ENCODE measurements at regions not wholly inside any gene's neighbourhood (a gene's known extent, or its start where the extent isn't known, plus 50 kb on each side); places are given as distances from the start of the nearest gene placed in this dataset.

DNA sequence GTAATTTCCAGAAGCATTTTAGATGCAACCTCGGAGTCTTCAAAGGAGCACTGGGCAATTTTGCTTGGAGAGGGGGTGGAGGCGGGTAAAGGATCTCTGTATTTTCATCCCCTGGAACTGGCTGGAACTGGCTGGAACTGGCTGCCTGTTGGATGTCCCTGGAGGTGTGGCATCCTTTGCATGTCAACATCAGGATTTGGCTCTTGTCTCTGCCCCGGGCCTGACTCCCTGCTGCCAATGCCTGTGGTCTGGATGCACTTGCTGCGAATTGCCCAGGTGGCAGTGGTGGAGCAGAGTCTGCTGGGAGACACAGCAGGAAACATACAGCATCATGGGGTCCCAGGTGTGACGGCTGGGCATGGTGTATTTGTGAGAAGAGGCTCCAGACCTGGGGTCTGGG lies 391.3 kb downstream of the GADD45G start:
- H3K4me3 Mint-ChIP-seq = no peak overlapping the region
- H4K20me1 ChIP-seq (ENCODE audit: insufficient read depth, low read length) = no peaks in the 10 kb centered on the region
- TF ChIP-seq, protein P1, sequence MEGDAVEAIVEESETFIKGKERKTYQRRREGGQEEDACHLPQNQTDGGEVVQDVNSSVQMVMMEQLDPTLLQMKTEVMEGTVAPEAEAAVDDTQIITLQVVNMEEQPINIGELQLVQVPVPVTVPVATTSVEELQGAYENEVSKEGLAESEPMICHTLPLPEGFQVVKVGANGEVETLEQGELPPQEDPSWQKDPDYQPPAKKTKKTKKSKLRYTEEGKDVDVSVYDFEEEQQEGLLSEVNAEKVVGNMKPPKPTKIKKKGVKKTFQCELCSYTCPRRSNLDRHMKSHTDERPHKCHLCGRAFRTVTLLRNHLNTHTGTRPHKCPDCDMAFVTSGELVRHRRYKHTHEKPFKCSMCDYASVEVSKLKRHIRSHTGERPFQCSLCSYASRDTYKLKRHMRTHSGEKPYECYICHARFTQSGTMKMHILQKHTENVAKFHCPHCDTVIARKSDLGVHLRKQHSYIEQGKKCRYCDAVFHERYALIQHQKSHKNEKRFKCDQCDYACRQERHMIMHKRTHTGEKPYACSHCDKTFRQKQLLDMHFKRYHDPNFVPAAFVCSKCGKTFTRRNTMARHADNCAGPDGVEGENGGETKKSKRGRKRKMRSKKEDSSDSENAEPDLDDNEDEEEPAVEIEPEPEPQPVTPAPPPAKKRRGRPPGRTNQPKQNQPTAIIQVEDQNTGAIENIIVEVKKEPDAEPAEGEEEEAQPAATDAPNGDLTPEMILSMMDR (IDR thresholded peaks at IDR 0.05) = no peak

DNA sequence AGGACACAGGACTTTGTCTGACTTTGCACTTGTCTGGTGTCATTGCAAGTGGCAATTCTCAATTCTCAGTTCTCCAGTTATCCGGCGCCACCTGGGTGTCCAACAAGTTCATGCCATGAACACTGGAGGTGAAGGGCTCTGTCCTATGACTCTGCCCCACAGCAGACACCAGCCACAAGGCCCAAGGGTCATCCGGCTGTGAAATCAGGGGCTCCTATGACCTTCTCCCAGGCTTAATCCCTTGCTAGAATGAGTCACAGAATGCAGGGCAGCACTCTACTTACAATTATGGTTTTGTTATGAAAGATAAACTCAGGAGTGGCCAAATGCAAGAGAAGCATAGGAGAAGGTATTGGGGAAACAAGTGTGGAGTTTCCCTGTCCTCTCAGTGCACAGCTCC lies 392.0 kb downstream of the GADD45G start:
- TF ChIP-seq, protein P1 (IDR thresholded peaks at IDR 0.05) = no peak
- peaks cover 0 to 4% (median 0%) of the 10 kb centered on the region in 7 donors for H3K9me3 Mint-ChIP-seq
- no peak overlapping the region for H3K4me3 Mint-ChIP-seq
- Histone ChIP-seq H3K4me2 (replicated peaks; ENCODE audit: extremely low read depth, low read length, poor library complexity, severe bottlenecking) (no peak overlapping the region), H3K27me3 (ENCODE audit: control insufficient read depth in 2 of 2, insufficient read depth in 2 of 2, low read length in 2 of 2) (no peaks in the 10 kb centered on the region), H3K4me1 (ENCODE audit: control insufficient read depth in 1 of 2, insufficient read depth in 2 of 2, low read length in 2 of 2) (peaks cover 76 to 85% of the 10 kb centered on the region in 2 donors), H4K20me1 (ENCODE audit: insufficient read depth, low read length) (no peaks in the 10 kb centered on the region), H2AFZ (ENCODE audit: insufficient read depth, low read depth, low read length, poor library complexity, severe bottlenecking) (no peak overlapping the region), H3K4me3 (replicated peaks in 1 of 3; ENCODE audit: low read depth in 2 of 3, low read length in 3 of 3) (no peak overlapping the region), H3K79me2 (ENCODE audit: insufficient read depth, low read length) (no peaks in the 10 kb centered on the region), H3K27ac (ENCODE audit: low read depth in 1 of 2, low read length in 2 of 2) (no peak overlapping the region), H3K9ac (ENCODE audit: insufficient read depth, low read length, poor library complexity, severe bottlenecking) (no peak overlapping the region), H3K9me3 (replicated peaks in 1 of 2; ENCODE audit: control insufficient read depth in 1 of 2, insufficient read depth in 1 of 2, low read length in 2 of 2) (no peaks in the 10 kb centered on the region), H3K36me3 (replicated peaks in 1 of 2; ENCODE audit: control insufficient read depth in 1 of 2, insufficient read depth in 2 of 2, low read length in 2 of 2) (no peaks in the 10 kb centered on the region)
- peaks cover 31% of the 10 kb centered on the region for H3K4me1 Mint-ChIP-seq
- H3K36me3 Mint-ChIP-seq = no peaks in the 10 kb centered on the region
- 79% methylated on average over 2 of the region's 3 CpGs for WGBS (ENCODE audit: insufficient coverage)
- intact Hi-C loops (cut with micrococcal nuclease) = no loop called here
- DNase-seq = no peak
- peak overlapping the region in 2 of 7 donors; percentile 6 to 77 for H3K27ac Mint-ChIP-seq
- peaks cover 0 to 3% (median 0%) of the 10 kb centered on the region in 3 donors for H3K27me3 Mint-ChIP-seq (ENCODE audit: low read depth in 3 of 3)

More for the DNA sequence above, 391.3 kb downstream of the GADD45G start:
- H3K4me3 ChIP-seq (replicated peaks in 1 of 3; ENCODE audit: low read depth in 2 of 3, low read length in 3 of 3) = no peak overlapping the region
- H3K9me3 Mint-ChIP-seq = peaks cover 0 to 4% (median 0%) of the 10 kb centered on the region in 7 donors
- 81% methylated on average over 4 of the region's 5 CpGs for WGBS (ENCODE audit: insufficient coverage)
- DNase-seq = no peak
- no peaks in the 10 kb centered on the region for H3K27me3 ChIP-seq (ENCODE audit: control insufficient read depth in 2 of 2, insufficient read depth in 2 of 2, low read length in 2 of 2)
- H3K27ac ChIP-seq (ENCODE audit: low read depth in 1 of 2, low read length in 2 of 2) = no peak overlapping the region
- peaks cover 0 to 3% (median 0%) of the 10 kb centered on the region in 3 donors for H3K27me3 Mint-ChIP-seq (ENCODE audit: low read depth in 3 of 3)
- H3K4me1 Mint-ChIP-seq = peaks cover 27% of the 10 kb centered on the region
- H3K9me3 ChIP-seq (replicated peaks in 1 of 2; ENCODE audit: control insufficient read depth in 1 of 2, insufficient read depth in 1 of 2, low read length in 2 of 2) = no peaks in the 10 kb centered on the region
- H3K79me2 ChIP-seq (ENCODE audit: insufficient read depth, low read length) = no peaks in the 10 kb centered on the region
- H2AFZ ChIP-seq (ENCODE audit: insufficient read depth, low read depth, low read length, poor library complexity, severe bottlenecking) = peak overlapping the region; percentile 12
- H3K36me3 ChIP-seq (replicated peaks in 1 of 2; ENCODE audit: control insufficient read depth in 1 of 2, insufficient read depth in 2 of 2, low read length in 2 of 2) = no peaks in the 10 kb centered on the region
- intact Hi-C loops (cut with micrococcal nuclease) = no loop called here
- H3K9ac ChIP-seq (ENCODE audit: insufficient read depth, low read length, poor library complexity, severe bottlenecking) = no peak overlapping the region
- H3K36me3 Mint-ChIP-seq = no peaks in the 10 kb centered on the region
- peaks cover 81 to 85% of the 10 kb centered on the region in 2 donors for H3K4me1 ChIP-seq (ENCODE audit: control insufficient read depth in 1 of 2, insufficient read depth in 2 of 2, low read length in 2 of 2)
- peak overlapping the region in 5 of 7 donors; percentile 11 to 80 (median 77) for H3K27ac Mint-ChIP-seq
- H3K4me2 ChIP-seq (replicated peaks; ENCODE audit: extremely low read depth, low read length, poor library complexity, severe bottlenecking) = no peak overlapping the region
